GM19463 (cell line): ENCODE measurements at regions not wholly inside any gene's neighbourhood (a gene's known extent, or its start where the extent isn't known, plus 50 kb on each side); places are given as distances from the start of the nearest gene placed in this dataset.

Experiments used
- ATAC-seq: cut with Tn5 transposase; IDR thresholded peaks from one replicate; pipeline ENCODE4 v1.9.1; 2021; ENCODE audit warnings: mild to moderate bottlenecking, moderate library complexity; ENCODE audit not compliant: unreplicated experiment

GRCh38 chr16:66069587-66069986 is 296.9 kb upstream of the CDH5 start:
- ATAC-seq = no peak

- ATAC-seq = no peak
Measured at GRCh38 chr16:66066404-66066803, 300.1 kb upstream of the CDH5 start.

- no peak for ATAC-seq
Measured at GRCh38 chr16:66065925-66066324, 300.6 kb upstream of the CDH5 start.

GRCh38 chr16:66064801-66065530 is 301.5 kb upstream of the CDH5 start:
- no peak for ATAC-seq

- ATAC-seq = no peak
Measured at GRCh38 chr16:66058832-66059231, 307.7 kb upstream of the CDH5 start.

GRCh38 chr16:66058172-66058691 is 308.3 kb upstream of the CDH5 start:
- no peak for ATAC-seq

- no peak for ATAC-seq
Measured at GRCh38 chr16:66057057-66057456, 309.4 kb upstream of the CDH5 start.

- ATAC-seq = no peak
Measured at GRCh38 chr16:66054095-66054494, 312.4 kb upstream of the CDH5 start.

GRCh38 chr16:66052745-66053144 is 313.7 kb upstream of the CDH5 start:
- no peak for ATAC-seq

- ATAC-seq = no peak
Measured at GRCh38 chr16:66050991-66051390, 315.5 kb upstream of the CDH5 start.

- no peak for ATAC-seq
Measured at GRCh38 chr16:66049865-66050264, 316.6 kb upstream of the CDH5 start.

- no peak for ATAC-seq
Measured at GRCh38 chr16:66045626-66046025, 320.9 kb upstream of the CDH5 start.

- no peak for ATAC-seq
Measured at GRCh38 chr16:66044556-66044955, 321.9 kb upstream of the CDH5 start.

GRCh38 chr16:66044089-66044488 is 322.4 kb upstream of the CDH5 start:
- ATAC-seq = no peak

GRCh38 chr16:66043326-66043725 is 323.2 kb upstream of the CDH5 start:
- ATAC-seq = no peak

GRCh38 chr16:66042341-66042740 is 324.1 kb upstream of the CDH5 start:
- no peak for ATAC-seq

- ATAC-seq = no peak
Measured at GRCh38 chr16:66041907-66042306, 324.6 kb upstream of the CDH5 start.

GRCh38 chr16:66039793-66040192 is 326.7 kb upstream of the CDH5 start:
- ATAC-seq = no peak

GRCh38 chr16:66036793-66037715 is 329.4 kb upstream of the CDH5 start:
- no peak for ATAC-seq

GRCh38 chr16:66036184-66036583 is 330.3 kb upstream of the CDH5 start:
- no peak for ATAC-seq

- ATAC-seq = no peak
Measured at GRCh38 chr16:66035096-66035495, 331.4 kb upstream of the CDH5 start.

GRCh38 chr16:66032841-66033240 is 333.6 kb upstream of the CDH5 start:
- ATAC-seq = no peak
